HepG2 (cell line): ENCODE measurements at regions not wholly inside any gene's neighbourhood (a gene's known extent, or its start where the extent isn't known, plus 50 kb on each side); places are given as distances from the start of the nearest gene placed in this dataset.

Source experiments
- FIP1L1 ChIP-seq: fragments of 200-400 bp; formaldehyde crosslinking; IDR thresholded peaks from 2 replicates; pipeline ENCODE4 v1.6.1; 2018; ENCODE audit warnings: low read depth, mild to moderate bottlenecking, low read length, moderate library complexity, borderline replicate concordance; ENCODE audit not compliant: insufficient read depth
- NCOA1 ChIP-seq: sonication (generic); formaldehyde crosslinking; IDR thresholded peaks from 2 replicates; pipeline ENCODE4 v1.9.0; 2021; ENCODE audit warnings: missing genetic modification reagents
- ZBTB40 ChIP-seq, 2 experiments: fragments of 450-650 bp in 1 of 2; sonication (generic) in 1 of 2; formaldehyde crosslinking in 1 of 2; IDR thresholded peaks; 2 replicates each; pipeline versions ENCODE4 v1.6.1 to v1.8.0; 2016 to 2022; ENCODE audit warnings: antibody characterized with exemption in 1 of 2, mild to moderate bottlenecking in 1 of 2, missing genetic modification reagents in 1 of 2
- ZUFSP ChIP-seq: sonication (generic); formaldehyde crosslinking; IDR thresholded peaks from 2 replicates; pipeline ENCODE4 v1.9.0; 2021; ENCODE audit warnings: missing genetic modification reagents, mild to moderate bottlenecking, borderline replicate concordance

GRCh38 chr22:44599084-44599483, 101.1 kb upstream of the RTL6 start (continued):
- TF ChIP-seq ZBTB40 (IDR thresholded peaks at IDR 0.05) (no peak), ZBTB40 (CRISPR knock-in tag; IDR thresholded peaks at IDR 0.05) (no peak), FIP1L1 (no peak), NCOA1 (CRISPR knock-in tag) (no peak), ZUFSP (CRISPR knock-in tag) (no peak)
- TF ChIP-seq, all 625 proteins: peak for 0
